Cardiac muscle cell (in vitro differentiated cells and primary cell): ENCODE measurements at regions not wholly inside any gene's neighbourhood (a gene's known extent, or its start where the extent isn't known, plus 50 kb on each side); places are given as distances from the start of the nearest gene placed in this dataset.

Experiments used
- DNase-seq, 2 donors: peaks; one replicate each; pipeline versions ENCODE4 v3.0.0 to v3.0.0-alpha.2; 2010 to 2017; ENCODE audit warnings: low read depth in 1 of 2, low spot score in 1 of 2
- H3K27ac ChIP-seq: fragments of 200-600 bp; sonication (generic); 2 replicates; pipeline ENCODE4 v1.5.1; 2016
- H3K27me3 ChIP-seq: fragments of 200-600 bp; sonication (generic); 2 replicates; pipeline ENCODE4 v1.6.0; 2016; ENCODE audit warnings: control low read depth
- H3K36me3 ChIP-seq: fragments of 200-600 bp; sonication (generic); 2 replicates; pipeline ENCODE4 v1.5.1; 2016; ENCODE audit warnings: control low read depth
- H3K4me1 ChIP-seq: fragments of 200-600 bp; sonication (generic); 2 replicates; pipeline ENCODE4 v1.8.1; 2017; ENCODE audit warnings: low read depth, mild to moderate bottlenecking, mixed run types
- H3K4me3 ChIP-seq: fragments of 200-600 bp; sonication (generic); 2 replicates; pipeline ENCODE4 v1.5.1; 2016; ENCODE audit warnings: mild to moderate bottlenecking
- H3K9me3 ChIP-seq: fragments of 200-600 bp; sonication (generic); 2 replicates; pipeline ENCODE4 v1.5.1; 2017; ENCODE audit warnings: low read depth, mild to moderate bottlenecking, control low read depth
- TF ChIP-seq, protein P1 (sequence below): IDR thresholded peaks from 2 replicates; pipeline ENCODE4 v1.5.1; 2012; ENCODE audit warnings: low read depth, mild to moderate bottlenecking, low read length

DNA sequence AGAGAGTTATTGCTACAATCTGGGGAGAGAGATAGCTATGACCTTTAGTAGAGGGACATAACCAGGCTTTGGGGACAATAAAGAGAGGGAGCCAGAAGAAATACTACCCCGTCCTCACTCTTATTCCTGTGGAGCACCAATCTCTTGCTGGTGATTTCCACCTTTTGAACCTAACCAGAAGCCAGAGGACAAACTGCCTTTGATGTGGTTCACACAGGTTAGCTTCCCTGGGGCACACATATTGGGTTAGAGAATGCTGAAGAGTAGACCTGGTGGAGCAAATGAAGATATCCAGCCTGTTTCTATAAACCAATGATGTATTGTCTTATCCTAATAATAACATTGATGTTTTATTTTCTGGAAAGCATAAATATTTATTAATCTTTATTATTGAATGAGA is 399.3 kb downstream of the HTR7 start:
- Histone ChIP-seq H3K4me3 (no peak overlapping the region), H3K4me1 (no peaks in the 10 kb centered on the region), H3K27me3 (no peaks in the 10 kb centered on the region), H3K27ac (no peak overlapping the region), H3K9me3 (no peaks in the 10 kb centered on the region), H3K36me3 (no peaks in the 10 kb centered on the region)
- TF ChIP-seq, protein P1, sequence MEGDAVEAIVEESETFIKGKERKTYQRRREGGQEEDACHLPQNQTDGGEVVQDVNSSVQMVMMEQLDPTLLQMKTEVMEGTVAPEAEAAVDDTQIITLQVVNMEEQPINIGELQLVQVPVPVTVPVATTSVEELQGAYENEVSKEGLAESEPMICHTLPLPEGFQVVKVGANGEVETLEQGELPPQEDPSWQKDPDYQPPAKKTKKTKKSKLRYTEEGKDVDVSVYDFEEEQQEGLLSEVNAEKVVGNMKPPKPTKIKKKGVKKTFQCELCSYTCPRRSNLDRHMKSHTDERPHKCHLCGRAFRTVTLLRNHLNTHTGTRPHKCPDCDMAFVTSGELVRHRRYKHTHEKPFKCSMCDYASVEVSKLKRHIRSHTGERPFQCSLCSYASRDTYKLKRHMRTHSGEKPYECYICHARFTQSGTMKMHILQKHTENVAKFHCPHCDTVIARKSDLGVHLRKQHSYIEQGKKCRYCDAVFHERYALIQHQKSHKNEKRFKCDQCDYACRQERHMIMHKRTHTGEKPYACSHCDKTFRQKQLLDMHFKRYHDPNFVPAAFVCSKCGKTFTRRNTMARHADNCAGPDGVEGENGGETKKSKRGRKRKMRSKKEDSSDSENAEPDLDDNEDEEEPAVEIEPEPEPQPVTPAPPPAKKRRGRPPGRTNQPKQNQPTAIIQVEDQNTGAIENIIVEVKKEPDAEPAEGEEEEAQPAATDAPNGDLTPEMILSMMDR = no peak
- DNase-seq = no peak

DNA sequence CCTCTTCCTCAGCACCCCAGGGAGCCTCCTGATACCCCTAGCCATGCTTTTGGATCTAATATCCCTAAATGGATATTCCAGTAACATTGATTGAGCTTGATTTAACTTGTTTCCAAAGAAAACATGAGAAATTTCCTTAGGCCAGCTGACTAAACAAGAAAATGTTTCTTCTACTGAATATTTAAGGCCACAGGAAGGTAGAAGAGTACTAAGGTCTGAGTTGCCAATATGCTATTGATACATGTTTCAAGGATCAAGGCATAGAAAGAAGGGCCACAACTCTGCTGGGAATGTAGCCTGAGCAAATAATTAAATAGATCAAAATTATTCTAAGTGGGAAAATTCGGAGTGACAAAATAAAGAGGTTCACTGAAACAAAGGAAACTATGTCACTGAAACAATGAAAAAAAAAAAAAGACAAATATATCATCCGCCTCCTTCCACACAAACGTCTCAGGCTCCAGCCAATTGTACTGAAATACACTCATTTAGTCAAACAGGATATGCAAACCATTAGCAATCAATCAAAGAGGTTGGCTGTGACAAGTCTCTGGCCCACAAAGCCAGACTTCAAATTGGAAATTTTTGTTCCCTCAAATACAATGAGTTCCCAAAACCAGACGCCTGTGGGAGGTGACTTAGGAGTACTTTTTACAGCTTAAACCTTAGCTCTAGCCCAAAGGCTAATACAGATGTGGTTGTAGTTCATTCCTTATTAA is 396.2 kb downstream of the HTR7 start:
- Histone ChIP-seq H3K4me3 (no peak overlapping the region), H3K9me3 (no peaks in the 10 kb centered on the region), H3K27me3 (no peaks in the 10 kb centered on the region), H3K27ac (no peak overlapping the region), H3K4me1 (no peaks in the 10 kb centered on the region), H3K36me3 (no peaks in the 10 kb centered on the region)
- no peak for DNase-seq
- TF ChIP-seq, protein P1 = no peak

DNA sequence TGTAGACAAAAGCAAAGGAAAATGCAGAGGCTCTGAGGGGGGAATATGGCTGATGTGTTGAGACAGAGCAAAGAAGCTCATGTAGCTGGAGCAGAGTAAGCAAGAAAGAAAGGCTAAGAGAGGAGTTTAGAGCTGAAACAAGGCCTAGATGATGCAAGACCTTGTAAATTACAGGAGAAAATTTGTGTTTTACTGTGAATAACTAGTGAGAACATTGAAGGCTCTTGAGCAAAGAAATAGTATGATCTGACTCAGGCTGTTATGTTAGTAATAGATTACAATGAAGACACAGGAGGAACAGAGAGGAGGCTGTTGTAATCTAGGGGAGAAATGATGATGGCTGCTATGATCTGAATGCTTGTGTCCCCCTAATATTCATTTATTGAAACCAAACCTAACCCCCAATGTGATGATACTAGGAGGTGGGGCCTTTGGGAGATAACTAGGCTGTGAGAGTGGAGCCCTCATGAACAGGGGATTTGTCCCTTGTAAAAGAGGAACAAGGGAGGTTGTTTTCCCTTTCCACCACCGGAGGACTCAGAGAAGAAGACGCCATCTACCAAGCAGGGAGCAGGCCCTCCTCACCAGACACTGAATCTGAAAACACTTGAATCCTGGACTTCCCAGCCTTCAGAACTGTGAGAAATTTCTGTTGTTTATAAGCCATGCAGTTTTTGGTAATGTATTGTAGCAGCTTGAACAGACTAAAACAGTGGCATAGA is 394.9 kb downstream of the HTR7 start:
- peak in 1 of 2 donors; percentile 37 for DNase-seq
- Histone ChIP-seq H3K36me3 (no peaks in the 10 kb centered on the region), H3K4me1 (no peaks in the 10 kb centered on the region), H3K4me3 (no peak overlapping the region), H3K27ac (no peak overlapping the region), H3K9me3 (no peaks in the 10 kb centered on the region), H3K27me3 (no peaks in the 10 kb centered on the region)
- TF ChIP-seq, protein P1 = no peak

DNA sequence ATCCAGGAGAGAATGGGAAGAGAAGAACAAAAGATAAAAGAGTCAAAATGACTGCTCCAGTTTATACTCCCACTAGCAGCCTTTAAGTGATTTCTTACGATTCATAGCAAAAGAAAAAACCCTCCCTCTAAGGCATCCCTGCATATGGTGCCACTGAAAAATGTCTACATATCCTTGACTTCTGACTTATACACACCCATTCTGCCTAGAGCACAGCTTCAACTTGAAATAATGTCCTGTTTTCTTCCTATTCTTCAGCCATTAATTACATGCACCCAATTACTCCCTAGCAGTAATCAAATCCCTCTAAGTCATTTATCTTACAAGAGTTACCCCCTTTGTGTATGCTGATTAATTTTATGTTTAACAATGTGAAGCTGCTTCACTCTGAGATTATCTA is 393.5 kb downstream of the HTR7 start:
- Histone ChIP-seq H3K4me1 (no peaks in the 10 kb centered on the region), H3K9me3 (no peaks in the 10 kb centered on the region), H3K27me3 (no peaks in the 10 kb centered on the region), H3K4me3 (no peak overlapping the region), H3K27ac (no peak overlapping the region), H3K36me3 (no peaks in the 10 kb centered on the region)
- TF ChIP-seq, protein P1 = no peak
- DNase-seq = no peak

DNA sequence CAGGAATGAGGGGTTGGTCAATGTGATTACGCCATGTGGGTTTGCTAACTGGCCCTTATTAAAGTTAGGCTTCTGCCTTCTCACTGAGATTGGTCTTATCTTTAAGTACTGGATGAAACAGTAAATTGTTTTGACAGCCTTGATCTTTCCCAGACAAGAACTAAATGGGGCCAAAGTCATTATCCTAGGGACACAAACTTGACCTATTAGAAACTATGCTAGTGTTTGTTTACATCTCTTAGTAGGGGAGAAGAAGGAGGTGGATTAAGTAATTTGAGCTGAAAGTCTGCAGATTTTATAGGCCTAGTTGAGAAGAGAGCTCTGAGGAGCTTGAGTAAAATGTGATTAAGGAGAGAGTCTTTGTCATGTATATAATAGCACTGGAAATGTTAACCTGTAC is 386.9 kb downstream of the HTR7 start:
- Histone ChIP-seq H3K27me3 (no peaks in the 10 kb centered on the region), H3K4me1 (no peaks in the 10 kb centered on the region), H3K36me3 (no peaks in the 10 kb centered on the region), H3K27ac (no peak overlapping the region), H3K9me3 (no peaks in the 10 kb centered on the region), H3K4me3 (no peak overlapping the region)
- TF ChIP-seq, protein P1 = no peak
- peak in 1 of 2 donors; percentile 21 for DNase-seq
